Natural killer cell (primary cell): ENCODE measurements at regions not wholly inside any gene's neighbourhood (a gene's known extent, or its start where the extent isn't known, plus 50 kb on each side); places are given as distances from the start of the nearest gene placed in this dataset.

Experiments used
- ATAC-seq, 3 donors: fragments of 150-1000 bp in 2 of 3; fragments of 200-7000 bp in 1 of 3; cut with Tn5 transposase; 1 replicate in 1 of 3; 2 replicates in 2 of 3; pipeline ENCODE4 v1.10.0; 2021; ENCODE audit warnings: mild to moderate bottlenecking in 2 of 3, moderate library complexity in 2 of 3
- DNase-seq, 2 donors: peaks; one replicate each; pipeline versions ENCODE4 v3.0.0 to v3.0.0-alpha.2; 2013 to 2021; ENCODE audit warnings: mixed read lengths in 1 of 2
- H3K27ac ChIP-seq: one replicate; pipeline ENCODE4 v1.5.1; 2013; ENCODE audit warnings: mild to moderate bottlenecking, low read length
- H3K27me3 ChIP-seq: one replicate; pipeline ENCODE4 v1.6.1; 2013; ENCODE audit warnings: low read length; ENCODE audit not compliant: control insufficient read depth, insufficient read depth
- H3K36me3 ChIP-seq: one replicate; pipeline ENCODE4 v1.6.1; 2013; ENCODE audit warnings: low read length; ENCODE audit not compliant: control insufficient read depth, insufficient read depth
- H3K4me1 ChIP-seq: one replicate; pipeline ENCODE4 v1.6.1; 2013; ENCODE audit warnings: low read length; ENCODE audit not compliant: control insufficient read depth, insufficient read depth
- H3K4me3 ChIP-seq: one replicate; pipeline ENCODE4 v1.5.1; 2013; ENCODE audit warnings: low read length
- H3K9me3 ChIP-seq: one replicate; pipeline ENCODE4 v1.6.1; 2013; ENCODE audit warnings: low read length; ENCODE audit not compliant: control insufficient read depth, insufficient read depth
- H3K27ac Mint-ChIP-seq, 2 donors: one replicate each; pipeline ENCODE4 v1.8.0; 2022; ENCODE audit warnings: mild to moderate bottlenecking in 2 of 2, mixed read lengths in 2 of 2, moderate library complexity in 1 of 2
- H3K27me3 Mint-ChIP-seq, 2 donors: one replicate each; pipeline ENCODE4 v1.8.0; 2022; ENCODE audit warnings: low read depth in 2 of 2, mixed read lengths in 2 of 2
- H3K36me3 Mint-ChIP-seq: one replicate; pipeline ENCODE4 v1.8.0; 2022; ENCODE audit warnings: mixed read lengths
- H3K4me1 Mint-ChIP-seq, 2 donors: one replicate each; pipeline ENCODE4 v1.8.0; 2022; ENCODE audit warnings: mixed read lengths in 2 of 2
- H3K4me3 Mint-ChIP-seq: one replicate; pipeline ENCODE4 v1.8.0; 2022; ENCODE audit warnings: mild to moderate bottlenecking, moderate library complexity, mixed read lengths
- H3K9me3 Mint-ChIP-seq, 2 donors: one replicate each; pipeline ENCODE4 v1.8.0; 2022; ENCODE audit warnings: mixed read lengths in 2 of 2
- CTCF ChIP-seq: fragments of 200-600 bp; IDR thresholded peaks from one replicate; pipeline ENCODE4 v1.8.0; 2022; ENCODE audit warnings: antibody characterized with exemption
- WGBS: methylation state at CpG from one replicate; pipeline ENCODE4 v1.1.7; 2013; ENCODE audit warnings: missing lambda C conversion rate; ENCODE audit not compliant: insufficient coverage; 5-methylcytosine and 5-hydroxymethylcytosine counted together
- intact Hi-C: fragments of 100-400 bp; cut with micrococcal nuclease; formaldehyde crosslinking; loops from one replicate; pipeline ENCODE4 v1.14.2; 2022

- ATAC-seq = peak in 1 of 3 donors; percentile 10
- H3K27ac ChIP-seq = no peak overlapping the region
- H3K36me3 ChIP-seq = no peaks in the 10 kb centered on the region
- no peak for DNase-seq
- no peak for TF ChIP-seq CTCF
- Mint-ChIP-seq H3K27me3 (peaks cover 3 to 18% of the 10 kb centered on the region in 2 donors), H3K27ac (no peak overlapping the region), H3K4me3 (no peak overlapping the region), H3K4me1 (no peaks in the 10 kb centered on the region), H3K9me3 (peaks cover 4 to 6% of the 10 kb centered on the region in 2 donors), H3K36me3 (peaks cover 12% of the 10 kb centered on the region)
- H3K4me1 ChIP-seq = no peaks in the 10 kb centered on the region
- WGBS = 91% methylated on average over 27 of the region's 27 CpGs
- no peak overlapping the region for H3K4me3 ChIP-seq
- no peaks in the 10 kb centered on the region for H3K27me3 ChIP-seq
- no peaks in the 10 kb centered on the region for H3K9me3 ChIP-seq
- intact Hi-C loops = no loop called here
Measured at GRCh38 chr18:78893281-78894032, 86.2 kb upstream of the SALL3 start.

GRCh38 chr18:78894033-78894305 is 85.6 kb upstream of the SALL3 start:
- WGBS = 86% methylated on average over 9 of the region's 9 CpGs
- Histone ChIP-seq H3K36me3 (no peaks in the 10 kb centered on the region), H3K27ac (no peak overlapping the region), H3K4me1 (no peaks in the 10 kb centered on the region), H3K4me3 (no peak overlapping the region), H3K9me3 (no peaks in the 10 kb centered on the region), H3K27me3 (no peaks in the 10 kb centered on the region)
- H3K27ac Mint-ChIP-seq = no peak overlapping the region
- no peak overlapping the region for H3K4me3 Mint-ChIP-seq
- DNase-seq = no peak
- peaks cover 4% of the 10 kb centered on the region in 2 donors for H3K9me3 Mint-ChIP-seq
- peaks cover 7% of the 10 kb centered on the region for H3K36me3 Mint-ChIP-seq
- intact Hi-C loops = no loop called here
- H3K27me3 Mint-ChIP-seq = peaks cover 3 to 18% of the 10 kb centered on the region in 2 donors
- no peak for TF ChIP-seq CTCF
- ATAC-seq = no peak
- H3K4me1 Mint-ChIP-seq = no peaks in the 10 kb centered on the region

- no peak for TF ChIP-seq CTCF
- Histone ChIP-seq H3K4me3 (no peak overlapping the region), H3K27me3 (no peaks in the 10 kb centered on the region), H3K4me1 (no peaks in the 10 kb centered on the region), H3K36me3 (no peaks in the 10 kb centered on the region), H3K9me3 (no peaks in the 10 kb centered on the region), H3K27ac (no peak overlapping the region)
- Mint-ChIP-seq H3K4me1 (no peaks in the 10 kb centered on the region), H3K36me3 (no peaks in the 10 kb centered on the region), H3K9me3 (no peaks in the 10 kb centered on the region), H3K27me3 (peaks cover 3 to 18% of the 10 kb centered on the region in 2 donors), H3K4me3 (no peak overlapping the region), H3K27ac (no peak overlapping the region)
- intact Hi-C loops = no loop called here
- 86% methylated on average over 22 of the region's 22 CpGs for WGBS
- DNase-seq (no peak), ATAC-seq (no peak)
Measured at GRCh38 chr18:78895207-78896001, 84.2 kb upstream of the SALL3 start.
